Left colon (tissue), 2 donors: ENCODE measurements at regions not wholly inside any gene's neighbourhood (a gene's known extent, or its start where the extent isn't known, plus 50 kb on each side); places are given as distances from the start of the nearest gene placed in this dataset.

Experiments used
- ATAC-seq: fragments of 200-7000 bp; cut with Tn5 transposase; one replicate; pipeline ENCODE4 v1.9.1; 2020; ENCODE audit warnings: mild to moderate bottlenecking, moderate library complexity
- DNase-seq, 2 donors: peaks; one replicate each; pipeline ENCODE4 v3.0.0-alpha.2; 2020
- intact Hi-C, 2 donors: fragments of 100-400 bp; cut with DNase I in 1 of 2; cut with micrococcal nuclease in 1 of 2; formaldehyde crosslinking; loops; one replicate each; pipeline versions ENCODE4 v1.11.2 to v1.14.0; 2022; cut with DNase I, micrococcal nuclease
- donor health status: DM: no; HTN: no; CAD: no.
- donor health status: DM: yes; HTN: yes; CAD: no.

DNA sequence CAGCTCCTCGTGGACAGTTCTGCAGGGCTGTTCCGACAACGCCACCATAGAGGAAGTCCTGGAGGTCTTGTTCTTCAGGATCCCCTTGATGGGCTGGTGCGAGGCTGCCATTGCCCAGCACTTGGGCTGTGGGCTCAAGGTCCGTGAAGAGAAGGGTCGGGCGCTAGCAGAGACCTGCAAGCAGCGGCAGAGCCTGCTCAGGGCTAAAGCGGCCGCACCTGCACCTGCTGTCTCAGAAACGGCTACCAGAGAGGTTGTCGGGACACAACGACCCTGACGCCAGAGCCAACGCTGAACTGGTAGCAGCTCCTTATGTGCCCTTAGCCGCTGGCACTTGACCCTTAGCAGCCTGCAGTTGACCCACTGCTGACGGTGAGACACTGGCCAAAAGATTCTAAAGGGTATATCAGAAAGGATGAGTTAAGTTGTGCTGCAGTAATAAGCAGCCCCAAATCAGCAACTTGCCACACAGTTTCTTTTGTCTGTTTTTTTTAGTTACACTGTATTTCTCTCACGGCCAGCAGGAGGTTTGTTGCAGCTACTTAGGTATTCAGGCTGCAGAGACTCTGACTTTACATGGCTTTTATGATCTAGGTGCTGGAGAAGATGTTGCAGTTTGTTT lies 55.5 kb upstream of the ST6GAL2 start:
- intact Hi-C loops, result no loop called here
- ATAC-seq (no peak), DNase-seq (no peak)

DNA sequence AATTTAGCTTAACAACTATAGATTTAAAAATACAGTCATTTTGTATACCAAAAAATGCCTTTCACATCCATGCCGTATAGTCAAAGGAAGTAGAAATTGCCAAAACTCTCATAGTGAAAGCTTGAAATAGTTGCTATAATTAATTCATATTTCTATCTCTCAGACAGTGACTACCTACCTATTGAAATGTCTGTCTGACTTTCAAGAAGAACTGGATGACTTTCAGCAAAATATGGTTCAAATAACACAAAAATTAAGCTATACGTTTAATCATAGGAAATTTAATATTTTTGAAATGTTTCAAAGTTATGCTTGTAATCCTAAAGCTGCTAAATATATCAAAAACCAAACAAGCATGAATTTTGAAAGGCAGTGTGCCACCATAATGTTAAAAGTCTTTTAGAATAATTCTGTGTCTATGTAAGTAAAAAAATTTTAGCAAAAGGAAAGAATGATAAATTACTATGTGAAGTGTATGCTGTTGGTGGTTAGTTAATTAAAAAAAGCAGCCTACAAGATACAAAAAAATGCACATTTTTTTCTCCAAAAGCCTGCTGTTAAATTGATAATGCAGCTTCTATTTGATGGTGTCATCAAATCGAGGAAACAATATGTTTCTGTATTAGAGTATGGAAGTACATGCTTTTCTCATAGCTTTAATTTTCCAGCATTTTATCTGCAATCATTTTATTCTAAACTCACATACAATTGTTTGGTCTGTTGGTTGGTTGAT lies 57.7 kb upstream of the ST6GAL2 start:
- intact Hi-C loops, result no loop called here
- ATAC-seq (no peak), DNase-seq (no peak)

DNA sequence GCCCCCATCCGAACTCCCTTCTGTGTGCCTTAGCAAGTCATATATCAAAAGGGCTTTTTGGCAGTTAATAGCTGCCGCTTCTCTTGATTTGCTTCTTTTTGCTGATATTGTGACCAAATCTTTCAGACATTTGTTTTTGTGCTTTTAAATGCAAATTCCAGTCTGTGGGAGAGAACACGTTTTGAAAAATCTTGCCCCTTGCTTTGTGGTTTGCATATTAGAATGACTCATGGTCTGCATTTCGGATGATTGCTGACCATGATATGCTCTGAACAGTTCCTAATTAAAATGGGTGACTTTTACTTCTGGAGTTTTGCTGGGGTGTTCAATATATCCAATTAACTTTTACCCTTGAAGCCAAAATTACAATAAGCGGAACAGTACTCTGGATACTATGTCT lies 58.2 kb upstream of the ST6GAL2 start:
- intact Hi-C loops, result no loop called here
- DNase-seq (no peak), ATAC-seq (no peak)

DNA sequence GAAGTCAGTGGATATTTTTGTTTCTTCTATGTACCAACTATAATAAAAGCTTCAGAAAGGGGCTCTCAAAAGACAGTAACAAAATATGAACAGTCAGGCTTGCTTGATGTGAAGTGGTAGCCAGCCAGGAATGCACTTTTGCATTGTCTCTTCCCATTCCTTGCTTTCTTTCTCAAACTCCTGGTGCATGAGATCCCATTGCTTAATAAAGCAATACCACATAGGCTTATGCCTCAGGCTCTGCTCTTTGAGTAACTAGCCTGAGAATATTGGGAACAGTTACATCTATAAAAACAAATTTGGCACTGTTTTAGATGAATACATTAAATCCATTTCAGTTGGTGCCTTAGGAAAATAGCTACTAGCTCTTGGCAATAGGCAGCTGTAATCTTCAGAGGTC lies 62.6 kb upstream of the ST6GAL2 start:
- intact Hi-C loops, result no loop called here
- ATAC-seq (no peak), DNase-seq (no peak)

DNA sequence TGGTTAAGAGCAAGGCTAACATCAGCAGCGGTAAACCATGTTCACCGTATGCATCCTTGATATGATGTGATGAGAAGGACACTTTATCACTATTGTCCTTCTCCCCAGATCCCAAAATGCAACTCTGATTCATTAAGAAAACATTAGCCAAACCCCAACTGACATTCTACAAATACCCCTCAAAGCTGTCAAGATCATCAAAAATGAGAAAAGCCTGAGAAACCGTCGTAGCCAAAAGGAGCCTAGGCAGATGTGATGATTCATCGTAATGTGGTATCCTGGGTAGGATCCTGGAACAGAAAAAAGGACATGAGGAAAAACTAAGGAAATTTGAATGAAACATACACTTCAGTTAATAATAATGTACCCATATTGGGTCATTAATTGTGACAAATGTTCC lies 67.3 kb upstream of the ST6GAL2 start:
- DNase-seq, result no peak
- intact Hi-C loops, result no loop called here
- no peak for ATAC-seq

DNA sequence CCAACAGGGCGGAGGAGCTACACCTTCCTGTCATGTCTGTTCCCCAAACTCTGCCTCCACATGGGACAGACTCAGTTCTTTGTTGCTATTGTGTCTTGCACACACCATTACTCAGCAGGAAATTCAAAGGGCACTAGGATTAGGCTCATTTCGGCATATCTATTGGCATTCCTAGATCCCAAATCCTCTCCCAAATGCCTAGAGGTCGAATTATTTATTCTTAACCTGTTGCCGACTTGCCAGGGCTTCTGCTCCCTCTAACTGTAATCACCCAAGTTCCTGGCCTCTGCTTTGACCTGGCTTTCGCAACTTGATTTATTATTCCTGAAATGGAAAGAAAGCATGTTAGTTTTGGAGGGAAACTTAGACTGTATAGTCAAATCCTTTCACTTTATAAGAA lies 67.8 kb upstream of the ST6GAL2 start:
- ATAC-seq (no peak), DNase-seq (no peak)
- intact Hi-C loops, result no loop called here

DNA sequence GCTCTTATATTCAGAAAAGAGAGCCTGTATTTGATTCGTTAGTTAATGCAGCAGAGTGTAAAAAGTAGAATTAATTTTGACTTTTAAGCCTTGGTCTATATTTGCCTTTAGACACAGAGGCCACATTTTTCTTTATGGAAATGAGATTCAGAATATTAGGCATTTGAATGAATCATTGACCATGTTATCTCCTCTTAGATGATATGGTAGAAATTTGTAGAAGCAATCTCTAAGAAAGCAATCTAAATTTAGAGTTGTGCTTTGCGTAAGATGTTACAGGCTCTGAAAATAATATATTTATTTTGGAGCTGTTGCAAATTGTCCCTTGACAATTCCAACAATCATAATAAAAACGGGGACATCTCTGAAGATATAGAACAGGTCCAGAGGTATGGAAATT lies 68.3 kb upstream of the ST6GAL2 start:
- intact Hi-C loops, result no loop called here
- DNase-seq (no peak), ATAC-seq (no peak)

DNA sequence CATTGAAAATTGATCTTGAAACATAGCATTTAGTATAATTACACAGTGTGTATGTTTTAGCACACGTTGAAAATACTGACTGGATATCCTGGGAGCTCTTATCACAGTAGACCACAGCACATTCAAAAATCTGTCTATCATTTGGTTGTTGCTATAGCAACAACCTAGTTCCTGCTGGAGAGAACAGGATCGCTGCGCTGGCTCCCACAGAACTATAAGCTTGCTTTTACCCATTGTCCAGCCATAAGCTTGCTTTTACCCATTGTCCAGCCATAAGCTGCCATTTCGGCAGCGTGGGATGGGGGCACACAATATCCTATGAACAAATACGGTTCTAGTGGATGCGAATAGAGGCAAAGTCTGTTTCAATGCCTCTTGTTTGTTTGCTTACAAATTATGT lies 70.4 kb upstream of the ST6GAL2 start:
- no peak for DNase-seq
- no peak for ATAC-seq
- intact Hi-C loops, result no loop called here

DNA sequence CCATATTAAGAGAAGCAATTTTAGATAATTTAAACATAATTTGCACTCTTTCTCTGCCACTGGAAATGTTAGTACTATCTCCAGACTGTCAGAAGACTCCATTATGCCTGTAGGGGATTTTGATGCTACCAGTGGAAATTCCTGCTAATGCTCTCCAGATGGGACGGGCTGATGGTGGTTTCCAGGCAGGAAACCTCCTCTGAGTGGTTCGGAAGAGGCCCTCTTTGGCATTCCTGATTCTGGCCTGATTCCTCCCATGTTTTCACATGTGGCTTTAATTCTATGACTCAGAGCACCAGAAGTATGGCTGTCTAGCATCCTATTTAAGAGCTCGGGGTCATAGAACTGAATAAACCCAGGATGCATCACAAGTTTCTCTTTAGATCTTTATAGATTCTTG lies 70.9 kb upstream of the ST6GAL2 start:
- DNase-seq, result no peak
- intact Hi-C loops, result no loop called here
- ATAC-seq, result no peak

DNA sequence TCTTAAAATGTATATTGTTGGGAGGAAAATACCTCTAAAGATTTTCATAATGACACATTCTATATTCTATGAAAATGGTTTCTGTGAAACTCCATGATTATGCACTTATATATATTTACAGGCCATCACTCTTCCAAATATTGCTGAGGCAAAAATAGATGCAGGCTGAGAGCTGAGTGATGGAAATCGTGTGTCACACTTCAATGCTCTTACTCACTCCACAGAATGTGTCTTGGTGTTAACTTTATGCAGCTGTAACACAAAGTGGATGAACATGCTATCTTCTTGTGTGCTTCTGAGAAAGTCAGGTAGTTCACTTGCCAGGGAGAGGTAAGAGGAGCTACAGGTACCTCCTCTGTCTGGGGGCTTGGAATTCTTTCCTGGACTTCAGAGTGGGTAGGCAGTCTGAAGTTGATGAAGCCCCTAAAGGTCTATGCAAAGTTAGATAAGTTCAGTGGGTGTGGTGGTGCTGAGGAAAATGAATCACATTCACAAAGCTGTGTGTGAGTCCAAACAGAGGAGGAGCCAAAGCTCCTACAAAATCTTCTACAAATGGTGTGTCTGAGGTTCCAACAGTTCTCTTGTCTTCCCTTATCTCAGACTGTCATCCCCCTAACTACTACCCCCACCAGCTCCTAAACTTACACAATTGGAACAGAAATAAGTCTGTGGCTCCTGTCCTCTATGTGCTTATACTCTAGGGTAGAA lies 74.2 kb upstream of the ST6GAL2 start:
- intact Hi-C loops, result no loop called here
- ATAC-seq, result no peak

DNA sequence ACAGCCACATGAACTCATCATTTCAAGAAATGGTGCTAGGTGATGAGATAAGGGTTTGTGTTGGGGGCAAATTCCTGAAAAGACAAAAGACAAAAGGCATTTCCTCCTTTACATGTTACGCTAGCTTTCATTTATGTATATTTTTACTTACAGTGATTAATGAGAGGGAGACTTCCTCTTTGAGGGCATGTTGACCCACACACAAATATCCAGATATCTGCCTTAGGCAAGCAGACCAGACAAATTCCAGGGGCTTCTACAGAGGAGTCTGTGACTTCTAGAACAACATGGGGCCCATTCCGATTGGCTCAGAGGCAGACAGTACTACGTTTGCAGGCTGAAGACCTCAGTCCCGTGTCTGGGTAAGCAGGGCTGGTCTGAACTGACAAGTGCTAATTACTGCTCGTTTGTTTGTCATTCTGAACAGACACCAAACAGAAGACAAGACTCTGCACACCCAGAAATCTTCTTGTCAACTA lies 74.8 kb upstream of the ST6GAL2 start:
- intact Hi-C loops, result no loop called here
- no peak for ATAC-seq
- DNase-seq, result no peak

More for the DNA sequence above, 74.2 kb upstream of the ST6GAL2 start:
- no peak for DNase-seq

DNA sequence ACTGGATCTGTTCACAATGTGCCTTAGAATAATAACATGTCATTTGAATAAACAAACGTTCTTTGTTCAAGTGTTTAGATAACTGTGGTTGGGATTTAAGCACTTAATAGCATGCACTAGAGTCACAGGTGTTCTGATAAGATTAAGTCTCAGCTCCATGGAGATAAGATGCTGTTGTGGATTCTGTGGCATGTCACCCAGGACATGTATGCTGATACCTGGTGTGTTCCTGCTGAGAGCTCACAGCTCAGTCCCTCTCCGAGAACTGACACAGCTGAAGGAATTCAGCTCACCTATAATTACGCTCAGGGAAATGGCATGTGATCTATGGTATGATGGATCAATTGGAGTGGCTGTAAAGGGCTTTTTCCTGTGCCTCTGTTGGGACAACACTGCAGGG lies 75.4 kb upstream of the ST6GAL2 start:
- ATAC-seq, result no peak
- intact Hi-C loops, result no loop called here
- DNase-seq, result no peak

DNA sequence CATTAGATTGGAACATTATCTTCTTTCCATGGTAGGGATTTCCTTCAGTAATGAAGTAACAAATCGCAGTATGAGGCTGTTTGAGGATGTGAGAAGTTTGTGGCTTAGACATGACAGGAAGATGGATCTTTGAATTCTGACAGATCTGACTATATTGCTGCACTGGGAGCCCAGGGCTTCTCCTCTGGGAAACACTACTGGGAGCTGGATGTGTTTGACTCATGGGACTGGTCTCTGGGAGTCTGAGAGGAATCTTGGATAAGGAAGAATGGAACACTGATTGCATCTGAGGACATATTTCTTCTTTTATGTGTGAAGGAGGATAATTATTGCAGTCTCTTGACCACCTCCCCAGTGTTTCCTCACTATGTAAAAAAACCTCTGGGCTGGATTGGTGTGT lies 77.2 kb upstream of the ST6GAL2 start:
- no peak for DNase-seq
- ATAC-seq, result no peak
- intact Hi-C loops, result no loop called here

DNA sequence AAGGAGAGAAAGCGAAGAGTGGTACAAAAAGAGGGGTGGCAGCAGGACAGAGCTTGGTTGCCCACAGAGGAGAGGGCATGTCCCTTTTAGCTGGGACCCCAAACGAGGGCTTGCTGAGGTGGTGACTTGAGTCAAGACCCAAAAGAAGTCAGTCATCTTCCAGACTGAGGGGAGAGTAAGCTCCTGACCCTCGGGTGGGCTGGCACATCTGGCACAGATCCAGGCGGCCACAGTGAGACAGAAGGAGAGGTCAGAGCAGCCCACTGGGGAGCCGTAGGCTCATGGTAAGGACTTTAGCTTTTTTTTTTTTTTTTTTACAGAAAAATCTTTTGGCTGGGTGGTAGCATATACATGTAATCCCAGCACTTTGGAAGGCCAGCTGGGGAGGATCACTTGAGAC lies 77.9 kb upstream of the ST6GAL2 start:
- intact Hi-C loops, result no loop called here
- DNase-seq (no peak), ATAC-seq (no peak)

DNA sequence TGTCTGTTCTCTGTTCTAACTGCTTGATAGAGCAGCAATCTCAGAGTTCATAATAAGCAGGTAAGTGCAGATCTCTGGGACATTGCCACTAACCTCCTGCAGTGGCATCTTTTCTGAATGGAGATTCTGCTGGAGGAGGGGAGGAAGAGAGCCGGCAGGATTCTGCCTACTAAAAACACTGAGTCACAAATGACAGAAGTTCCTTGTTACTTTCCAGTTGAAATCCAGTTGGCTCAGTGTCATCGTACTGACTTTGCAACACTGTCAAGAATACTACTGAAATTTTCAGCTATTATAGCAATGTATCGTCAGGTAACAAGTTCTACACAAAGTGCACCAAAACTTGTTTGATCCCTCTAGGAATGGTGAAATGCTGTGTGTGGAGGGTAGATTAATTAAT lies 79.6 kb upstream of the ST6GAL2 start:
- intact Hi-C loops, result no loop called here
- DNase-seq (no peak), ATAC-seq (no peak)

DNA sequence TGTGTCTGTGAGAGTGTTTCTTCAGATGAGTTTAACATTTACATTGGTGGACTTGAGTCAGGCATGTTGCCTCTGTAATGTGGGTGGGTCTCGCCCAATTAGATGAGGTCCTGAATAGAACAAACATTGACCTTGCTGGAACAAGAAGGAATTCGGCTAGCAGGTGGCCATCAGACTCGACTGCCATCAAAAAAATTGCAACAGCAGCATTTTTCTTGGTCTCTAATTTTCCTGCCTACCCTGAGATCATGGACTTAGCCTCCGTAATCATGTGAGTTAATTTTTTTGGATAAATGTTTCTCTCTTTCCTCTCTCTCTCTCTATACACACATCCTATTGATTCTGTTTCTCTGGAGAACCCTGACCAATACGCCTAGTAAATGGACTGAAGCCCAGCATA lies 83.8 kb upstream of the ST6GAL2 start:
- intact Hi-C loops, result no loop called here
- no peak for ATAC-seq

DNA sequence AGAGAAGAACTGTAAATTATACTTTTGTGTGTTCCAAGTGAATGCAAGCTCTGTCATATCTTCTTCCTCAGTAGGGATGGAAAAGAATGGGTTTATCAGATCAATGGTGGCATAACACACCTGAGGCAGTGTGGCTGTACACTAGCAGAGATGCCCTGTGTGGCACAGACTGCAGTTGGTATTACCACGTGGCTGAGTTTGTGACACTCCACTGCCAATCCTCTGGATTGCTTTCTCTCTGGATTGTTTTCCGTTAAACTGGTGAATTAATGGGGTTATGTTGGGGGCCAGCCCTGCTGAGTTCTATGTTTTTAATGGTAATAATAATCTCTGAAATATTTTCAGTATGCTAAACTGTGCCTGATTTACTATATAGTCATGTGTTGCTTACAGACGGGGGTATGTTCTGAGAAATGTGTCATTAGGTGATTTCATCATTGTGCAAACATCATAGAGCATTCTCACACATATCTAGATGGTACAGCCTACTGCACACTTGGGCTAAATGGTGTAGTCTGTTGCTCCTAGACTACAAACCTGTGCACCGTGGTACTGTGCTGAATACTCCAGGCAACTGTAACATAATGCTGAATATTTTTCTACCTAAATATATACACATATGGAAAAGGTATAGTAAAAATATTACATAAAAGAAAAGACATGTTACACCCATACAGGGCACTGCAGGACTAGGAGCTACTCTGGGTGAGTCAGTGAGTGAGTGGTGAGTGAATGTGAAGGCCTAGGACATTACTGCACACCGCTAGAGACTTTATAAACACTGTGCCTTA lies 84.7 kb upstream of the ST6GAL2 start:
- intact Hi-C loops, result no loop called here
- no peak for ATAC-seq
- no peak for DNase-seq

More for the DNA sequence above, 83.8 kb upstream of the ST6GAL2 start:
- DNase-seq, result no peak

DNA sequence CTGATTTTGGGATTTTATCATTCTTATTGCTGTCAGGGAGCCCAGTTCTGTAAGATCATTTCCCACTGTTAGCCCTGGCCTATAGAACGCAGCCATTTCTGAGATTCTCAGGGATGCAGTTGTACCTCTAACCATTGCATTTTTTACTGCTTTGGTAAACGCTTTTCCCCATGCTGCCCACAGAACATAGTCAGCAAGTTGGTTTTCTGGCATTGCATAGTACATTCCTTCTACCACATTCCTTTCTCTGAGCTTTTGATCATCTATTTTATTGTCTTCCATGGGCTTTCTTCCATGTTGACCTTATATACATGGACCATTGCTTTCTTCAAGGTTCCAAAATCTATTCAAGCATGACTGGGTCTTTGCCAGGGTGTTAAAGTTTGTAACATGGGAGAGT lies 86.8 kb upstream of the ST6GAL2 start:
- ATAC-seq, result no peak
- no peak for DNase-seq
- intact Hi-C loops, result no loop called here

DNA sequence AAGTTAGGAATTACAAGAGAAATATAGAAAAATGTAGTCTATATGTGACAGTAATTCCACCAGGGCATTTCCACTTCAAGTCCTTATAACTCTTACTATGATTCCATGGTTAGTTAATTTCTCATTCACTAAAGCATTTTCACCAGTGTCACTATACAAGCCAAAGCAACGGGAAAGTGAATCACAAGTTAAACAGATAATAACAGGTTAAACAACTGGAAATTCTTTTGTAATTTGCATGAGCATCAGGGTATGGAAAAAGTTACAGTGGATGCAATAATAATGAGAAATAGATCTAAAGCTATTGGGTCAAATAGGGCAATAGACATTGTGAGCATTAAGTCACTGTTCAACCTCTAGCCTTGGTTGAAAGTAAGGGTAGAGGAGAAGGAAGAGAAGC lies 88.9 kb upstream of the ST6GAL2 start:
- DNase-seq (no peak), ATAC-seq (no peak)
- intact Hi-C loops, result no loop called here

DNA sequence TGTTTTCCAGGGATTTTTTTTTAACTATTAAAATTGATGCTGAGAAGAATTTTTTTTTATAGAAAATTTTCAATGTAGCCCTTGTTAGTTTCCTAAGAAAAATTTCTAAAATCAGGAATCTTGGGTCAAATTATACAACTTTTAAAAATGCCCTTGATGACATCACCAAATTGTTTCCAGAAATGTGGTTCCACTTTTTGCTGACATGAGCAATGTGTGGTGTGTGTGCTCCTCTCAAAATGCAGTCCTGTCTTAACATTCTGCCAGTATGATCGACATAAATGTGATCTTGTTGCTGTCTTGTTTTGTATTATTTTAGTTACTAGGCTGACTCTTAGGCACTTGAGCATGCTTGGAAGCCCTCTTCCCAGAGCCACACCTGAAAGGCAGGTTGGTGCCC lies 89.7 kb upstream of the ST6GAL2 start:
- intact Hi-C loops, result no loop called here
- DNase-seq (no peak), ATAC-seq (no peak)
